HepG2 (cell line): ENCODE measurements at regions not wholly inside any gene's neighbourhood (a gene's known extent, or its start where the extent isn't known, plus 50 kb on each side); places are given as distances from the start of the nearest gene placed in this dataset.

ENCODE experiments used
- ATAC-seq: fragments of 200-7000 bp; cut with Tn5 transposase; 3 replicates; pipeline ENCODE4 v1.9.1; 2020; ENCODE audit warnings: mild to moderate bottlenecking, moderate library complexity
- BruUV-seq: library from RNA; stranded (reverse); fragments of 400-500 nt; replicated peaks from 2 replicates; lab custom pipeline; 2021; lab: Mats Ljungman, UMichigan
- CTCF ChIA-PET: fragments of 300-600 bp; formaldehyde crosslinking; extraction: SDS; loops from one replicate; lab custom pipeline; 2021; ENCODE audit warnings: low total read pairs, inconsistent platforms, low intra/inter-chr PET ratio; lab: Yijun Ruan, JAX
- POLR2A ChIA-PET: fragments of 350-600 bp; sonication (Branson Sonifier 250); formaldehyde crosslinking; loops from one replicate; lab custom pipeline; 2020; ENCODE audit warnings: antibody characterized with exemption, inconsistent platforms; lab: Yijun Ruan, JAX
- DNase-seq: peaks from one replicate; pipeline ENCODE4 v3.0.0-alpha.2; 2015; ENCODE audit warnings: low spot score
- FAIRE-seq: peaks from 3 replicates; lab custom pipeline; 2011; peaks lifted over from hg19 to GRCh38; lab: Jason Lieb, UNC
- H2AFZ ChIP-seq: one replicate; pipeline ENCODE4 v1.6.1; 2011; ENCODE audit warnings: low read length, inconsistent platforms
- H3K27ac ChIP-seq: fragments of 300-600 bp; 3 replicates; pipeline ENCODE4 v1.8.0; 2011; ENCODE audit warnings: mixed run types, mild to moderate bottlenecking, mixed read lengths, low read length, inconsistent platforms; ENCODE audit not compliant: insufficient read depth; ENCODE audit errors: extremely low read length
- H3K27me3 ChIP-seq, 2 experiments: fragments of 200-600 bp in 1 of 2; 2 replicates in 1 of 2; 3 replicates in 1 of 2; pipeline versions ENCODE4 v1.6.0 to v1.8.0; 2011; ENCODE audit warnings: low read length in 2 of 2, mild to moderate bottlenecking in 2 of 2, moderate library complexity in 2 of 2, inconsistent platforms in 1 of 2; ENCODE audit not compliant: insufficient read depth in 2 of 2, control insufficient read depth in 1 of 2
- H3K36me3 ChIP-seq, 2 experiments: fragments of 200-600 bp in 1 of 2; replicated peaks in 1 of 2; 2 replicates in 1 of 2; 3 replicates in 1 of 2; pipeline versions ENCODE4 v1.5.1 to v1.8.0; 2011; ENCODE audit warnings: low read length in 2 of 2, inconsistent platforms in 1 of 2; ENCODE audit not compliant: insufficient read depth in 2 of 2, control insufficient read depth in 1 of 2
- H3K4me1 ChIP-seq: 2 replicates; pipeline ENCODE4 v1.5.1; 2012; ENCODE audit warnings: low read length, inconsistent platforms; ENCODE audit not compliant: insufficient read depth
- H3K4me2 ChIP-seq: 2 replicates; pipeline ENCODE4 v1.6.0; 2011; ENCODE audit warnings: low read depth, low read length, inconsistent platforms
- H3K4me3 ChIP-seq, 3 experiments: fragments of 200-600 bp in 1 of 3; sonication (generic), shearing (Covaris generic) in 1 of 3; replicated peaks in 1 of 3; 2 replicates each; pipeline ENCODE4 v1.5.1; 2011 to 2016; ENCODE audit warnings: low read length in 3 of 3, inconsistent platforms in 2 of 3, low read depth in 2 of 3, mild to moderate bottlenecking in 2 of 3, control low read depth in 1 of 3, mixed read lengths in 1 of 3; ENCODE audit not compliant: insufficient read depth in 1 of 3
- H3K79me2 ChIP-seq: one replicate; pipeline ENCODE4 v1.6.1; 2011; ENCODE audit warnings: low read length, inconsistent platforms; ENCODE audit not compliant: insufficient read depth
- H3K9ac ChIP-seq: 2 replicates; pipeline ENCODE4 v1.6.0; 2011; ENCODE audit warnings: mild to moderate bottlenecking, low read depth, low read length, inconsistent platforms; ENCODE audit not compliant: insufficient read depth
- H3K9me3 ChIP-seq: 2 replicates; pipeline ENCODE4 v1.5.1; 2012; ENCODE audit warnings: mild to moderate bottlenecking, low read length
- H4K20me1 ChIP-seq: 2 replicates; pipeline ENCODE4 v1.6.0; 2011; ENCODE audit warnings: inconsistent platforms, mild to moderate bottlenecking, low read length, moderate library complexity; ENCODE audit not compliant: insufficient read depth
- ARID5B ChIP-seq: IDR thresholded peaks from 2 replicates; pipeline ENCODE4 v1.4.0; 2020; ENCODE audit warnings: mild to moderate bottlenecking, missing genetic modification reagents
- DDIT3 ChIP-seq: sonication (generic); formaldehyde crosslinking; IDR thresholded peaks from 2 replicates; pipeline ENCODE4 v1.4.0; 2020; ENCODE audit warnings: mild to moderate bottlenecking, missing genetic modification reagents
- MXD4 ChIP-seq: IDR thresholded peaks from 2 replicates; pipeline ENCODE4 v1.6.1; 2016; ENCODE audit warnings: mild to moderate bottlenecking, missing biosample characterization, missing genetic modification reagents
- NCOA5 ChIP-seq: sonication (generic); formaldehyde crosslinking; IDR thresholded peaks from 2 replicates; pipeline ENCODE4 v1.4.0; 2020; ENCODE audit warnings: missing genetic modification reagents
- POLR2AphosphoS5 ChIP-seq: IDR thresholded peaks from 2 replicates; pipeline ENCODE4 v1.6.1; 2012; ENCODE audit warnings: low read depth, low read length
- ZFP62 ChIP-seq: sonication (generic); formaldehyde crosslinking; IDR thresholded peaks from 2 replicates; pipeline ENCODE4 v1.4.0; 2020; ENCODE audit warnings: missing genetic modification reagents
- ZNF652 ChIP-seq: IDR thresholded peaks from 2 replicates; pipeline ENCODE4 v1.6.1; 2016; ENCODE audit warnings: low read depth, borderline replicate concordance
- ZNF878 ChIP-seq: sonication (generic); formaldehyde crosslinking; IDR thresholded peaks from 2 replicates; pipeline ENCODE4 v1.8.1; 2023; ENCODE audit warnings: mild to moderate bottlenecking, missing genetic modification reagents, moderate library complexity
- WGBS: methylation state at CpG from one replicate; pipeline ENCODE4 v1.1.6; 2017; ENCODE audit warnings: low lambda C conversion rate; 5-methylcytosine and 5-hydroxymethylcytosine counted together
- in situ Hi-C: cut with HindIII; loops from 2 replicates; pipeline ENCODE4 v1.10.0; 2017; ENCODE audit warnings: low pct_unique_long_range_greater_than_20kb; ENCODE audit not compliant: extremely low pct_ligation_motif_present
- intact Hi-C: fragments of 100-400 bp; cut with micrococcal nuclease; formaldehyde crosslinking; loops from one replicate; pipeline ENCODE4 v1.10.0; 2022; ENCODE audit not compliant: unreplicated experiment

- ChIA-PET POLR2A (no interaction called here), CTCF (no interaction called here)
- ATAC-seq (no peak), DNase-seq (no peak), FAIRE-seq (no peak)
- WGBS = 0% methylated on average over 1 of the region's 1 CpG
- Histone ChIP-seq H3K9ac (no peak overlapping the region), H3K4me1 (no peaks in the 10 kb centered on the region), H3K27me3 (no peaks in the 10 kb centered on the region; a peak in 1 of 5 replicates), H4K20me1 (no peaks in the 10 kb centered on the region), H3K4me2 (no peak overlapping the region), H2AFZ (no peak overlapping the region), H3K4me3 (no peak overlapping the region), H3K27ac (no peak overlapping the region), H3K79me2 (no peaks in the 10 kb centered on the region), H3K9me3 (no peaks in the 10 kb centered on the region), H3K36me3 (no peaks in the 10 kb centered on the region)
- BruUV-seq = no TSS peak
- intact Hi-C loops = no loop called here
- TF ChIP-seq ARID5B = no peak
- no peak for TF ChIP-seq MXD4 (CRISPR knock-in tag)
- no peak for TF ChIP-seq POLR2AphosphoS5
- no peak for TF ChIP-seq DDIT3 (CRISPR knock-in tag)
- no peak for TF ChIP-seq ZNF652 (CRISPR knock-in tag)
- TF ChIP-seq ZNF878 (CRISPR knock-in tag) = no peak
- no peak for TF ChIP-seq NCOA5
- no peak for TF ChIP-seq ZFP62 (CRISPR knock-in tag)
- TF ChIP-seq, all 625 proteins: peak for 0
- in situ Hi-C loops = loop anchor here (25.0 kb wide), 1 partner anchor 163 kb away; no protein-coding TSS in a partner anchor
Measured at GRCh38 chr7:46100521-46100920, 179.4 kb upstream of the IGFBP3 start.
